Breast epithelium (tissue), 4 donors: ENCODE measurements at regions not wholly inside any gene's neighbourhood (a gene's known extent, or its start where the extent isn't known, plus 50 kb on each side); places are given as distances from the start of the nearest gene placed in this dataset.

Source experiments
- DNase-seq, 2 donors: peaks; one replicate each; pipeline ENCODE4 v3.0.0-alpha.2; 2019; ENCODE audit warnings: low spot score in 2 of 2
- H3K27ac ChIP-seq, 2 donors: fragments of 200-600 bp; sonication (generic) in 1 of 2; one replicate each; pipeline ENCODE4 v1.5.1; 2016 to 2019; ENCODE audit warnings: mild to moderate bottlenecking in 1 of 2
- H3K27me3 ChIP-seq, 2 donors: fragments of 200-600 bp; sonication (generic) in 1 of 2; one replicate each; pipeline versions ENCODE4 v1.5.1 to v1.6.0; 2017 to 2019; ENCODE audit warnings: control low read depth in 1 of 2, mild to moderate bottlenecking in 1 of 2
- H3K36me3 ChIP-seq: fragments of 200-600 bp; one replicate; pipeline ENCODE4 v1.5.1; 2019
- H3K4me1 ChIP-seq, 2 donors: fragments of 200-600 bp; sonication (generic); one replicate each; pipeline ENCODE4 v1.5.1; 2016 to 2019; ENCODE audit warnings: control low read depth in 1 of 2
- H3K4me3 ChIP-seq, 3 donors: fragments of 200-600 bp; sonication (generic); 1 replicate in 2 of 3; 2 replicates in 1 of 3; pipeline ENCODE4 v1.5.1; 2016 to 2019; ENCODE audit warnings: mild to moderate bottlenecking in 3 of 3, moderate library complexity in 2 of 3
- H3K9me3 ChIP-seq, 2 donors: fragments of 200-600 bp; sonication (generic) in 1 of 2; one replicate each; pipeline ENCODE4 v1.5.1; 2016 to 2019; ENCODE audit warnings: control low read depth in 1 of 2
- CTCF ChIP-seq, 3 donors: fragments of 450-650 bp; IDR thresholded peaks; one replicate each; pipeline ENCODE4 v1.5.1; 2016 to 2017; ENCODE audit warnings: antibody characterized with exemption in 3 of 3, mild to moderate bottlenecking in 3 of 3, moderate library complexity in 3 of 3
- POLR2A ChIP-seq: fragments of 450-650 bp; IDR thresholded peaks from one replicate; pipeline ENCODE4 v1.6.1; 2016; ENCODE audit warnings: antibody characterized with exemption, mild to moderate bottlenecking, moderate library complexity
- POLR2AphosphoS5 ChIP-seq, 3 donors: sonication (generic); formaldehyde crosslinking; IDR thresholded peaks; one replicate each; pipeline ENCODE4 v1.6.1; 2017; ENCODE audit warnings: antibody characterized with exemption in 3 of 3
- intact Hi-C: fragments of 100-400 bp; cut with DNase I; formaldehyde crosslinking; loops from one replicate; pipeline ENCODE4 v1.15.1; 2023; ENCODE audit warnings: low total_unique reads

GRCh38 chr15:47339800-47340570 is 377.3 kb upstream of the SEMA6D start:
- Histone ChIP-seq H3K4me3 (no peak overlapping the region), H3K9me3 (no peaks in the 10 kb centered on the region), H3K36me3 (no peaks in the 10 kb centered on the region), H3K4me1 (no peaks in the 10 kb centered on the region), H3K27me3 (no peaks in the 10 kb centered on the region), H3K27ac (no peak overlapping the region)
- DNase-seq = no peak
- TF ChIP-seq POLR2AphosphoS5 (IDR thresholded peaks at IDR 0.05) (no peak), CTCF (IDR thresholded peaks at IDR 0.05) (no peak), POLR2A (no peak)
- intact Hi-C loops = no loop called here

- TF ChIP-seq POLR2AphosphoS5 (IDR thresholded peaks at IDR 0.05) = no peak
- TF ChIP-seq CTCF (IDR thresholded peaks at IDR 0.05) = no peak
- TF ChIP-seq POLR2A = no peak
- Histone ChIP-seq H3K4me3 (no peak overlapping the region), H3K27ac (no peak overlapping the region), H3K9me3 (no peaks in the 10 kb centered on the region), H3K27me3 (no peaks in the 10 kb centered on the region), H3K4me1 (no peaks in the 10 kb centered on the region), H3K36me3 (no peaks in the 10 kb centered on the region)
- no peak for DNase-seq
- intact Hi-C loops = no loop called here
These were observed 376.8 kb upstream of the SEMA6D start for GRCh38 chr15:47340571-47340920.

- TF ChIP-seq POLR2A (no peak), CTCF (IDR thresholded peaks at IDR 0.05) (no peak), POLR2AphosphoS5 (IDR thresholded peaks at IDR 0.05) (no peak)
- no peaks in the 10 kb centered on the region for H3K9me3 ChIP-seq
- no peak for DNase-seq
- no peaks in the 10 kb centered on the region for H3K4me1 ChIP-seq
- intact Hi-C loops = no loop called here
- H3K27me3 ChIP-seq = no peaks in the 10 kb centered on the region
- no peak overlapping the region for H3K27ac ChIP-seq
- H3K36me3 ChIP-seq = no peaks in the 10 kb centered on the region
- no peak overlapping the region for H3K4me3 ChIP-seq
These were observed 368.1 kb upstream of the SEMA6D start for GRCh38 chr15:47349179-47349578.

GRCh38 chr15:47351501-47351900 is 365.8 kb upstream of the SEMA6D start:
- TF ChIP-seq CTCF (IDR thresholded peaks at IDR 0.05) (no peak), POLR2A (no peak), POLR2AphosphoS5 (IDR thresholded peaks at IDR 0.05) (no peak)

GRCh38 chr15:47352217-47352616 is 365.1 kb upstream of the SEMA6D start:
- no peaks in the 10 kb centered on the region for H3K36me3 ChIP-seq
- intact Hi-C loops = no loop called here
- H3K4me3 ChIP-seq = no peak overlapping the region
- no peaks in the 10 kb centered on the region for H3K4me1 ChIP-seq
- no peak overlapping the region for H3K27ac ChIP-seq
- no peak for DNase-seq
- no peak for TF ChIP-seq POLR2AphosphoS5 (IDR thresholded peaks at IDR 0.05)
- no peak for TF ChIP-seq POLR2A
- TF ChIP-seq CTCF (IDR thresholded peaks at IDR 0.05) = no peak
- H3K9me3 ChIP-seq = no peaks in the 10 kb centered on the region
- no peaks in the 10 kb centered on the region for H3K27me3 ChIP-seq

More at GRCh38 chr15:47351501-47351900, 365.8 kb upstream of the SEMA6D start:
- no peak for DNase-seq
- no peaks in the 10 kb centered on the region for H3K27me3 ChIP-seq
- no peak overlapping the region for H3K27ac ChIP-seq
- H3K4me3 ChIP-seq = no peak overlapping the region
- intact Hi-C loops = no loop called here
- H3K9me3 ChIP-seq = no peaks in the 10 kb centered on the region
- no peaks in the 10 kb centered on the region for H3K36me3 ChIP-seq
- H3K4me1 ChIP-seq = no peaks in the 10 kb centered on the region
